Small intestine (tissue), 7 donors: ENCODE measurements at regions not wholly inside any gene's neighbourhood (a gene's known extent, or its start where the extent isn't known, plus 50 kb on each side); places are given as distances from the start of the nearest gene placed in this dataset.

Experiments
- DNase-seq, 2 donors: peaks; one replicate each; pipeline versions ENCODE4 v3.0.0 to v3.0.0-alpha.2; 2013
- FAIRE-seq: peaks from 2 replicates; lab custom pipeline; 2012; peaks lifted over from hg19 to GRCh38; lab: Jason Lieb, UNC
- H3K27ac ChIP-seq, 3 donors: one replicate each; pipeline ENCODE4 v1.5.1; 2013; ENCODE audit warnings: low read length in 2 of 3, mild to moderate bottlenecking in 2 of 3, control low read depth in 1 of 3, inconsistent platforms in 1 of 3, low read depth in 1 of 3, moderate library complexity in 1 of 3
- H3K27me3 ChIP-seq, 3 donors: one replicate each; pipeline ENCODE4 v1.6.1; 2013; ENCODE audit warnings: low read length in 3 of 3, inconsistent platforms in 1 of 3; ENCODE audit not compliant: control insufficient read depth in 3 of 3, insufficient read depth in 3 of 3
- H3K36me3 ChIP-seq, 3 donors: one replicate each; pipeline ENCODE4 v1.6.1; 2013; ENCODE audit warnings: low read length in 3 of 3, inconsistent platforms in 1 of 3, low read depth in 1 of 3, mild to moderate bottlenecking in 1 of 3, moderate library complexity in 1 of 3; ENCODE audit not compliant: control insufficient read depth in 3 of 3, insufficient read depth in 2 of 3
- H3K4me1 ChIP-seq, 3 donors: one replicate each; pipeline ENCODE4 v1.6.1; 2013; ENCODE audit warnings: low read length in 2 of 3, inconsistent platforms in 1 of 3, low read depth in 1 of 3, mild to moderate bottlenecking in 1 of 3, moderate library complexity in 1 of 3; ENCODE audit not compliant: control insufficient read depth in 3 of 3, insufficient read depth in 2 of 3
- H3K4me3 ChIP-seq, 3 donors: one replicate each; pipeline ENCODE4 v1.5.1; 2013; ENCODE audit warnings: low read length in 3 of 3, control low read depth in 1 of 3, inconsistent platforms in 1 of 3, low read depth in 1 of 3, mild to moderate bottlenecking in 1 of 3, moderate library complexity in 1 of 3
- H3K9me3 ChIP-seq, 2 donors: one replicate each; pipeline ENCODE4 v1.6.1; 2013; ENCODE audit warnings: low read depth in 1 of 2, low read length in 1 of 2; ENCODE audit not compliant: control insufficient read depth in 2 of 2, insufficient read depth in 1 of 2
- WGBS, 3 donors: extraction: QIAGEN DNeasy Blood & Tissue Kit; methylation state at CpG; one replicate each; pipeline ENCODE4 v1.1.7; 2013; 5-methylcytosine and 5-hydroxymethylcytosine counted together
- donor health status: healthy with polysubstance abuse.
- donor health status: control.
- donor health status: control.
- donor health status: Bipolar disorder and iron deficiency.
- donor health status: healthy.

DNA sequence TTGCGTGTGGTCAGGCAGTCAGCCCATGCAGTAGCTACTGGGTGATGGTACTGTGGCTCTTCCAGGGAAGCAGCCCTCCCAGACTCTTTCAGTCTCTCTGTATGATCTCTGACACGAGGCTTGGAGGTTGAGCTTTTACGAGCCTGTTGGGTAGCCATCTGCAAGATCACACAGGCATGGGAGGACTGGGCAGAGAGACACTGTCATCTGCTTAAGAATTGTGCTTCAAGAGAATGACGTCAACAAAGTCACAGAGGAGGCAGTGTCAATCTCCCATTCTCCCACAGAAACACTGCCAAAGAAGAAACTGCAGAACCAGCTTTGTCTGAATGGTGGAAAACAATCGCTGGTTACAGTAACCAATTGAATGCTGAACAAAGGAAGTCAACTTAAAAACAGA lies 78.4 kb upstream of the MC2R start:
- H3K36me3 ChIP-seq: no peaks in the 10 kb centered on the region
- H3K4me1 ChIP-seq: no peaks in the 10 kb centered on the region
- no peak overlapping the region for H3K4me3 ChIP-seq
- FAIRE-seq: no peak
- WGBS, 3 donors: 62 to 67% (median 67%) methylated on average over 5 of the region's 5 CpGs
- peaks cover 0 to 4% of the 10 kb centered on the region in 2 donors for H3K9me3 ChIP-seq
- DNase-seq: no peak
- no peaks in the 10 kb centered on the region for H3K27me3 ChIP-seq
- H3K27ac ChIP-seq: no peak overlapping the region

DNA sequence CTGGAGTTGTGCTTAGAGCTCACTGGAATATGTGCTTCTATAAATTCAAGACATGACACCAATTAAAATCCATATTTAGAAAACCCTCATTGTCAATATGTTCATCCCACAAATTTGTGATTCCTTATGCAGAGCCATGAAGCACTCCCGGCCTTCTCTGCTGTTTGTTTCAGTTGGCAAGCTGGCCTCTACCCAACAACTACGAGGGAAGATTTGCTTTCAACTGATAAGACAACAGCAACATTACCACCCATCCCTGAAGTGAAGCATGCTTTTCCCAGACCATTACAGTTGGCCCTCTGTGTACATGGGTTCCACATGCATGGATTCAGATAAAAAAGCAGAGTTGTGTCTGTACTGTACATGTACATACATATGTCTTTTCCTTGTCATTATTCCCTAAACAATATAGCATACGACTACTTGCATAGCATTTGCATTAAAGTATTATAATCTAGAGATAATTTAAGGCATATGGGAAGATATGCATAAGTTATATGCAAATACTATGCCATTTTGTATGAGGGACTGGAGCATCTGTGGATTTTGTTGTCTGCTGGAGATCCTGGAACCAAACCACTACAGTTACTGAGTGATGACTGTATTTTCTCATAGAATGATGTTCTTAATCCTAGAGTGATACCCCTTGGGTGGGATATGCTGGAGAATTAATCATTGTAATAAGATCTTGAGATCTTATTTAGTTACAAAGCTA lies 77.6 kb upstream of the MC2R start:
- no peaks in the 10 kb centered on the region for H3K4me1 ChIP-seq
- no peak for FAIRE-seq

DNA sequence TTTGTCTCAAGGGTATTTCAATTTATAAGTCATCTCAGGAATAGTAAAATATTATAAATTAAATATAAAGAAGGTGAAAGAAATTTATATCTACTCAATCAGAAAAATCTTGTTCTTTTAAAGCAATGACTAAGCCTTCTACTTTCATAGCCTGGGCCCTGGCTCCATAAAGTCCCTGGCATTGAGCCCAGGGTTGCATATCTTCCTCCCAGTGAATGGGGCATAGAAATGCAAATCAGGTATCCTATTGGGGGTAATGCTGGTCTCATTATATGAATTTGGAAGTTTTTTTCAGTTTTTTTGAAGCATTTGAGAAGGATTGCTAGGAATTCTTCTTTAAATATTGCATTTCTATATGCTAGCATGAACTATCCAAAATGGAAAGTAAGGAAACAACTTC lies 73.9 kb upstream of the MC2R start:
- Histone ChIP-seq H3K36me3 (no peaks in the 10 kb centered on the region), H3K4me3 (no peak overlapping the region), H3K4me1 (no peaks in the 10 kb centered on the region), H3K27me3 (no peaks in the 10 kb centered on the region), H3K27ac (no peak overlapping the region), H3K9me3 (peaks cover 0 to 5% of the 10 kb centered on the region in 2 donors)
- DNase-seq: no peak
- FAIRE-seq: no peak

More for the DNA sequence above, 77.6 kb upstream of the MC2R start:
- Histone ChIP-seq H3K9me3 (no peaks in the 10 kb centered on the region), H3K36me3 (no peaks in the 10 kb centered on the region), H3K4me3 (no peak overlapping the region), H3K27ac (no peak overlapping the region), H3K27me3 (no peaks in the 10 kb centered on the region)
- WGBS, 3 donors: 47 to 70% (median 57%) methylated on average over 3 of the region's 3 CpGs
- no peak for DNase-seq

DNA sequence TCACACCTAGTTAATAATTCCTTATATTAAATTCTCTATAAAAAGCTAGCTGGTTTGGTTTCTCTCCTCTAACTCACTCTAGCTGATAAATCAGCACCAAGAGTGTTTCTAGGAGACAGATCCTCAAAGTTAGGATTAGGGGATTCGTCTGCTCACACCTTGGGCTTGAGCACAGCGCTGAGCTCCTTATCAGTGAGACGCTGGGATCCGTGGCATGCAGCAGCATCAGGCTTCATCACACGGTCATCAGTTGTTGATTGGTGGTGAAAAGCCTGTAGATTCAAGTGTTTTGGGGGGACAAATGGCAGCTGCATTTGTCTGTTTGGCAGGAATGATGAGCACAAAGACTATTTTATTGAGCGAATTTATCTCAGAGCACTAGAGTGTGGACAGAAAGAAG lies 72.6 kb upstream of the MC2R start:
- Histone ChIP-seq H3K9me3 (peaks cover 0 to 5% of the 10 kb centered on the region in 2 donors), H3K4me3 (no peak overlapping the region), H3K27ac (no peak overlapping the region), H3K27me3 (no peaks in the 10 kb centered on the region), H3K36me3 (no peaks in the 10 kb centered on the region), H3K4me1 (no peaks in the 10 kb centered on the region)
- 42 to 62% (median 49%) methylated on average over 6 of the region's 6 CpGs for WGBS, 3 donors
- DNase-seq: no peak
- FAIRE-seq: no peak

DNA sequence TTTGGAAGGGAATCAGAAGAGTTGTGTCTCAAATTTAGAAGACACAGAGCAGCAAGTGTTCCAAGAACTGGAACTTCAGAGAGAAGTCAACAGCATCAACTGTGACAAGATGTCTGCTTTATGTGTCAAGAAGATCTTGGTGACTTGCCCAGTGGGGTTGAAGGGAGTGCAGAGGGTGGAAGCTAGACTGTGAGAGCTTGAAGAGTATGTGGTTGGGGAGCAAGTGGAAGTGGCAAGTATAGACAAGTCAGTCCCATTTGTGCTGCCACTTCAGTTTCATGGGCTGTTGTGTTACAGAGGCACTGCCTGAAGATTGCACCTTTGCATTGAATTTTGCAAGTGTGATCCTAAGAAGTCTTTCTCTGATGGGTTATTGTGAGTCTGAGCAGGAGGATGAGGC lies 68.7 kb upstream of the MC2R start:
- Histone ChIP-seq H3K36me3 (no peaks in the 10 kb centered on the region), H3K4me3 (no peak overlapping the region), H3K27ac (no peak overlapping the region), H3K9me3 (peaks cover 0 to 5% of the 10 kb centered on the region in 2 donors), H3K4me1 (no peaks in the 10 kb centered on the region), H3K27me3 (no peaks in the 10 kb centered on the region)
- no peak for DNase-seq
- FAIRE-seq: no peak

DNA sequence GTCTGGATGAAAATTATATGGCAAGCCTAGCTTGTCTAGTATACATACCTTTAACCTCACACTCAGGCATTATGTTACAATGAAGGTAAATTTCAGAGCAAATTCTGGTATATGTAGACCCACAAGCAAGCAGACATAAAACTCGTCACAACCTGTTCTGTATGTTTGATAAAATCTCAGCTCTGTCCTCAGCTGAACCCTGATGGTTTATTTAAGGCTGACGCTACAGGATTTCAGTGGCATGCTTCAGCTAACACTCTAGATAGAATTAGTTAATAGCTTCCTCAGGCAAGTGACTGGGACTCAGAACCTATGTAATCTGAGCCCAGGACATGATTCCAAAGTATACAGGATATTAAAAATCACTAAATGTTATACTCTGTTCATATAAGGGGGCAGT lies 68.2 kb upstream of the MC2R start:
- H3K27me3 ChIP-seq: no peaks in the 10 kb centered on the region
- DNase-seq (no peak), FAIRE-seq (no peak)
- no peak overlapping the region for H3K4me3 ChIP-seq
- H3K4me1 ChIP-seq: no peaks in the 10 kb centered on the region
- H3K9me3 ChIP-seq: peaks cover 0 to 5% of the 10 kb centered on the region in 2 donors
- WGBS, 3 donors: 27 to 51% (median 41%) methylated on average over 2 of the region's 2 CpGs
- H3K36me3 ChIP-seq: no peaks in the 10 kb centered on the region
- H3K27ac ChIP-seq: no peak overlapping the region

DNA sequence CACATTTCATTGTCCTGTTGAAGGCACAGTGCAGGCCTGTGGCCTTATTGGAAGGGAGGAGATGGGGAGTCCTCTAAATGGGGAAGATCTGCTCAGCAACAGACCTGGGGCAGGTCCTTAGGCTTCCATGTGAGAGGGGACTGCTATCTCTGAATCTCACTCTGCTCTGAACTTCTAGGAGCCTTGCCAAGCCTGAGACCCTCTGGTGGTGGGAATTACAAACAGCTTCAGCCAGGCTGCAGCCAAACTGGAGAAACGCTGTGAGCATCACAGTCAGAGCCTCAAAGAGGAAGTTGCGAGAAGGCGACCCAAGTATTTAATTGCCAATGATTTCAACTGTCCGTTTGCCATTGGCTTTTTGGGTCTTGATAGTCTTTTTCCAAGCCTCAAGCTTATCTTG lies 66.8 kb upstream of the MC2R start:
- FAIRE-seq: no peak

DNA sequence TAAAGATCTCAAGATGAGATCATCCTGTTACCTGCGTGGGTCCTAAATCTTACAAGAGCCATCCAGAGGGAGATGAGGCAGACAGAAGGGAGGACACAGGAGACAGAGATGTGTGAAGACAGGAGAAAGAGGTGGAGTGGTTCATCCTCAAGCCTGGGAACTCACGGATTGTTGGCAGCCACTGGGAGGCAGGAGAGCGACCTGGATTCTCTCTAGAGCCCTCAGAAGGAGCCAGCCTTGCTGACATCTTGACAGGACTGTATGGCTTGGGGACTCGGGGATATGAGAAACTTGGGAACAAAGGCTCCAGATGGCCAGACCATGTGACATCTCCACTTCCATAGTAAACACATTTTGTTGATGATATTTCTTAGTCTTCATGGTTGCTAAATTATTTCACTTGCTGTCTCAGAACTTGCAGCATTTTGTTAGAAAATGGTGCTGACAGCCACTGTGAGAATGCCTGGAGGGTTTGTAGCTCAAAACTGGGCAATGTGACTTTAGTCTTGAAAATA lies 57.8 kb upstream of the MC2R start:
- H3K4me1 ChIP-seq: no peaks in the 10 kb centered on the region
- 43 to 45% (median 44%) methylated on average over 4 of the region's 4 CpGs for WGBS, 3 donors
- no peak overlapping the region for H3K4me3 ChIP-seq
- peaks cover 0 to 16% of the 10 kb centered on the region in 2 donors for H3K9me3 ChIP-seq
- H3K27ac ChIP-seq: no peak overlapping the region
- no peak for DNase-seq
- no peak for FAIRE-seq
- H3K27me3 ChIP-seq: no peaks in the 10 kb centered on the region
- no peaks in the 10 kb centered on the region for H3K36me3 ChIP-seq

More for the DNA sequence above, 66.8 kb upstream of the MC2R start:
- Histone ChIP-seq H3K9me3 (peaks cover 0 to under 1% of the 10 kb centered on the region in 2 donors), H3K4me1 (no peaks in the 10 kb centered on the region), H3K36me3 (no peaks in the 10 kb centered on the region), H3K4me3 (no peak overlapping the region), H3K27me3 (no peaks in the 10 kb centered on the region), H3K27ac (no peak overlapping the region)
- DNase-seq: peak in 1 of 2 donors; percentile 4
- 43 to 60% (median 46%) methylated on average over 4 of the region's 4 CpGs for WGBS, 3 donors
